ENCODE measurements at regions not wholly inside any gene's neighbourhood (a gene's known extent, or its start where the extent isn't known, plus 50 kb on each side); places are given as distances from the start of the nearest gene placed in this dataset.

DNA sequence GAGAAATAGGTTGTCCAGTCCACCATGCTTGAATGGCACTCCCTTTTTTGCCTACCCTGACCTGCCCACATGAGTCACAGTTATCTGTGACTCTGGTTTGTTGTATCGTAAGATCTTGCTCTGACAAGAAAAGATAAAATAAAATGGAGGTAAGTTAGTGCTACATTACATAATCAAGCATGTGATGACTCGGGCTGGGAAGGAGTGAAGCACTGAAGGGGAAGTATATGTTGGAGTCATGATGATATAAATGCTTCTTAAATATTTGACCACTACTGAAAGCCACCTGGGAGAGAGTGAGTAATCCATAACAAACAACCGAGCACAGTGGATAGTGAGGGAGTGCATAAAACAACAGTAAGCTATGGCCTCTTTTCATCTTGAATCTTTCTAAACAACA, 124.4 kb downstream of the SHOX2 start:
- no peak for DNase-seq (ENCODE audit: low read depth)
- TF ChIP-seq, protein P1, sequence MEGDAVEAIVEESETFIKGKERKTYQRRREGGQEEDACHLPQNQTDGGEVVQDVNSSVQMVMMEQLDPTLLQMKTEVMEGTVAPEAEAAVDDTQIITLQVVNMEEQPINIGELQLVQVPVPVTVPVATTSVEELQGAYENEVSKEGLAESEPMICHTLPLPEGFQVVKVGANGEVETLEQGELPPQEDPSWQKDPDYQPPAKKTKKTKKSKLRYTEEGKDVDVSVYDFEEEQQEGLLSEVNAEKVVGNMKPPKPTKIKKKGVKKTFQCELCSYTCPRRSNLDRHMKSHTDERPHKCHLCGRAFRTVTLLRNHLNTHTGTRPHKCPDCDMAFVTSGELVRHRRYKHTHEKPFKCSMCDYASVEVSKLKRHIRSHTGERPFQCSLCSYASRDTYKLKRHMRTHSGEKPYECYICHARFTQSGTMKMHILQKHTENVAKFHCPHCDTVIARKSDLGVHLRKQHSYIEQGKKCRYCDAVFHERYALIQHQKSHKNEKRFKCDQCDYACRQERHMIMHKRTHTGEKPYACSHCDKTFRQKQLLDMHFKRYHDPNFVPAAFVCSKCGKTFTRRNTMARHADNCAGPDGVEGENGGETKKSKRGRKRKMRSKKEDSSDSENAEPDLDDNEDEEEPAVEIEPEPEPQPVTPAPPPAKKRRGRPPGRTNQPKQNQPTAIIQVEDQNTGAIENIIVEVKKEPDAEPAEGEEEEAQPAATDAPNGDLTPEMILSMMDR (conservative IDR thresholded peaks at IDR 0.05; ENCODE audit: low read depth, low read length), result no peak
- no peak overlapping the region for H3K4me3 ChIP-seq (ENCODE audit: low read depth, low read length)

- DNase-seq (ENCODE audit: low read depth), result no peak
- TF ChIP-seq, protein P1 (conservative IDR thresholded peaks at IDR 0.05; ENCODE audit: low read depth, low read length), result no peak
- no peak overlapping the region for H3K4me3 ChIP-seq (ENCODE audit: low read depth, low read length)
Observed at GRCh38 chr3:157979022-157979421, 127.2 kb downstream of the SHOX2 start.

- DNase-seq (ENCODE audit: low read depth), result no peak
- TF ChIP-seq, protein P1 (conservative IDR thresholded peaks at IDR 0.05; ENCODE audit: low read depth, low read length), result no peak
- H3K4me3 ChIP-seq (ENCODE audit: low read depth, low read length), result no peak overlapping the region
Observed at GRCh38 chr3:157961665-157962064, 144.6 kb downstream of the SHOX2 start.

GRCh38 chr3:157958457-157958856, 147.8 kb downstream of the SHOX2 start:
- TF ChIP-seq, protein P1 (conservative IDR thresholded peaks at IDR 0.05; ENCODE audit: low read depth, low read length), result no peak
- no peak for DNase-seq (ENCODE audit: low read depth)
- no peak overlapping the region for H3K4me3 ChIP-seq (ENCODE audit: low read depth, low read length)

GRCh38 chr3:157956850-157957249, 149.4 kb downstream of the SHOX2 start:
- no peak for DNase-seq (ENCODE audit: low read depth)
- no peak overlapping the region for H3K4me3 ChIP-seq (ENCODE audit: low read depth, low read length)
- TF ChIP-seq, protein P1 (conservative IDR thresholded peaks at IDR 0.05; ENCODE audit: low read depth, low read length), result no peak

GRCh38 chr3:157956176-157956575, 150.0 kb downstream of the SHOX2 start:
- DNase-seq (ENCODE audit: low read depth), result no peak
- TF ChIP-seq, protein P1 (conservative IDR thresholded peaks at IDR 0.05; ENCODE audit: low read depth, low read length), result no peak
- H3K4me3 ChIP-seq (ENCODE audit: low read depth, low read length), result no peak overlapping the region

DNA sequence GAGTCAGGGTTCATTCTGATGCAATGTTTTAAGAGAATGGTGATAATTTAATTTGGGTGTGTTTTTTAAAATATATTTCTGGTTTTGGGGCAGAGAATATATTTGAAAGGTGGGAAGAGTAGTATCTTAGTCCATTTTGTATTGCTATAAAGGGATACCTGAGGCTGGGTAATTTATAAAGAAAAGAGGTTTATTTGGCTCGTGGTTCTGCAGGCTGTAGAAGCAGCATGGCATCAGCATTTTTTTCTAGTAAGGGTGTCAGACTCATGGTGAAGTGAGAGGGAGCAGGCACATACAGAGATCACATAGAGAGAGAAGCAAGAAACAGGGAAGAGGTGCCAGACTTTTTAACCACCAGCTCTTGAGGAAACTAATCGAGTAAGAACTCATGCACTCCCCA, 152.7 kb downstream of the SHOX2 start:
- TF ChIP-seq, protein P1 (conservative IDR thresholded peaks at IDR 0.05; ENCODE audit: low read depth, low read length), result no peak
- H3K4me3 ChIP-seq (ENCODE audit: low read depth, low read length), result no peak overlapping the region
- no peak for DNase-seq (ENCODE audit: low read depth)
